PC-9 (cell line): ENCODE measurements at regions not wholly inside any gene's neighbourhood (a gene's known extent, or its start where the extent isn't known, plus 50 kb on each side); places are given as distances from the start of the nearest gene placed in this dataset.

Source experiments
- BruUV-seq: library from RNA; stranded (reverse); fragments of 400-500 nt; replicated peaks from 2 replicates; lab custom pipeline; 2021; lab: Mats Ljungman, UMichigan
- CTCF ChIA-PET: fragments of 300-600 bp; sonication (Branson Sonifier 250); formaldehyde crosslinking; loops from one replicate; lab custom pipeline; 2022; ENCODE audit warnings: antibody characterized with exemption; lab: Charles Lee
- POLR2A ChIA-PET: fragments of 300-600 bp; sonication (Branson Sonifier 250); formaldehyde crosslinking; loops from one replicate; lab custom pipeline; 2022; ENCODE audit warnings: antibody characterized with exemption; ENCODE audit not compliant: unreplicated experiment; lab: Charles Lee
- DNase-seq, 2 experiments: peaks; one replicate each; pipeline versions ENCODE4 v3.0.0 to v3.0.0-alpha.2; 2015 to 2022; ENCODE audit warnings: mixed read lengths in 1 of 2
- H2AFZ ChIP-seq: fragments of 200-600 bp; sonication (generic); 2 replicates; pipeline ENCODE4 v1.8.1; 2017; ENCODE audit warnings: antibody characterized with exemption
- H3F3A ChIP-seq: fragments of 200-600 bp; sonication (generic); 2 replicates; pipeline ENCODE4 v1.8.1; 2017; ENCODE audit warnings: antibody characterized with exemption, mild to moderate bottlenecking, low read depth; ENCODE audit not compliant: insufficient read depth
- H3K27ac ChIP-seq: fragments of 200-600 bp; sonication (generic); 2 replicates; pipeline ENCODE4 v1.6.1; 2016; ENCODE audit warnings: mixed run types
- H3K27me3 ChIP-seq: fragments of 200-600 bp; sonication (generic); 2 replicates; pipeline ENCODE4 v1.6.1; 2016; ENCODE audit warnings: low read depth, mixed run types; ENCODE audit not compliant: insufficient read depth
- H3K36me3 ChIP-seq: fragments of 200-600 bp; sonication (generic); 2 replicates; pipeline ENCODE4 v1.6.1; 2016; ENCODE audit warnings: low read depth, mixed run types
- H3K4me1 ChIP-seq: fragments of 200-600 bp; sonication (generic); replicated peaks from 2 replicates; pipeline ENCODE4 v1.6.1; 2016; ENCODE audit warnings: mixed run types; ENCODE audit not compliant: insufficient read depth
- H3K4me2 ChIP-seq: fragments of 200-600 bp; sonication (generic); 2 replicates; pipeline ENCODE4 v1.6.1; 2017; ENCODE audit warnings: mixed run types
- H3K4me3 ChIP-seq: fragments of 200-600 bp; sonication (generic); 2 replicates; pipeline ENCODE4 v1.6.1; 2016; ENCODE audit warnings: mixed run types
- H3K79me2 ChIP-seq: fragments of 200-600 bp; sonication (generic); 2 replicates; pipeline ENCODE4 v1.6.1; 2017; ENCODE audit warnings: low read depth, mixed run types
- H3K9me2 ChIP-seq: fragments of 200-600 bp; sonication (generic); 2 replicates; pipeline ENCODE4 v1.8.1; 2017; ENCODE audit warnings: mild to moderate bottlenecking; ENCODE audit not compliant: insufficient read depth
- H3K9me3 ChIP-seq: fragments of 200-600 bp; sonication (generic); 2 replicates; pipeline ENCODE4 v1.8.1; 2016; ENCODE audit warnings: low read depth; ENCODE audit not compliant: insufficient read depth
- H4K20me1 ChIP-seq: fragments of 200-600 bp; sonication (generic); 2 replicates; pipeline ENCODE4 v1.8.1; 2017; ENCODE audit not compliant: insufficient read depth
- CTCF ChIP-seq: fragments of 200-600 bp; sonication (generic); conservative IDR thresholded peaks from 2 replicates; pipeline ENCODE4 v1.6.1; 2017; ENCODE audit warnings: mixed run types, antibody characterized with exemption, mild to moderate bottlenecking, moderate library complexity
- EZH2 ChIP-seq: fragments of 200-600 bp; sonication (generic); IDR thresholded peaks from 2 replicates; pipeline ENCODE4 v1.8.0; 2017; ENCODE audit warnings: antibody characterized with exemption, low read depth
- intact Hi-C: fragments of 100-400 bp; cut with micrococcal nuclease; formaldehyde crosslinking; loops from one replicate; pipeline ENCODE4 v1.10.0; 2022; ENCODE audit not compliant: unreplicated experiment

DNA sequence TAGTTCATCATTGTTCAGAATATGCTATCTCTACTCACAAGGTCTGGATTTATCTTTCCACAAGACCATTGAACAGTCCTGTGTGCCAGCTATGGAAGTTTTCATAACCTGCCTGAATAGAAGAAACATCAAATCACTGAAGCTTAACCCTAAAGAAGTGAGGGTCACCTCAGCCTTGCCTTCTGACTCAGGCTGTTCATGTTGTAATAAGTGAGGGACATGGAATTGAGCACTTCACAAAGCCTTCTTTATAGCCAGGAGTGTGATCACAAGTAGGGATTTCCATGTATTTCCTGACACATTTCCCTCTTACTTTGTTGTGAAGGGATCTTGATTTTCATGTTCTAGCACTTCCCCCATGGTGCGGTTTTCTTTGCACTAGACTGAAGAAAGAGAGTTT is 577.5 kb upstream of the WWC1 start:
- H3K79me2 ChIP-seq, result no peaks in the 10 kb centered on the region
- H3K27ac ChIP-seq, result no peak overlapping the region
- no peak for DNase-seq
- no peak overlapping the region for H3K4me2 ChIP-seq
- no peaks in the 10 kb centered on the region for H3K9me3 ChIP-seq
- H3F3A ChIP-seq, result peaks cover 6% of the 10 kb centered on the region; the same call in 1 of the 2 replicates
- no peaks in the 10 kb centered on the region for H3K27me3 ChIP-seq
- ChIA-PET POLR2A (no interaction called here), CTCF (no interaction called here)
- no peak for TF ChIP-seq CTCF
- H3K4me1 ChIP-seq, result peaks cover 16% of the 10 kb centered on the region
- H3K36me3 ChIP-seq, result no peaks in the 10 kb centered on the region
- H3K9me2 ChIP-seq, result no peaks in the 10 kb centered on the region
- BruUV-seq, result no TSS peak
- intact Hi-C loops, result no loop called here
- H3K4me3 ChIP-seq, result no peak overlapping the region
- no peaks in the 10 kb centered on the region for H4K20me1 ChIP-seq
- no peak overlapping the region for H2AFZ ChIP-seq

GRCh38 chr5:167716126-167716775 is 575.2 kb upstream of the WWC1 start:
- Histone ChIP-seq H3K27me3 (no peaks in the 10 kb centered on the region), H4K20me1 (no peaks in the 10 kb centered on the region), H3K27ac (no peak overlapping the region), H3F3A (no peaks in the 10 kb centered on the region), H3K4me2 (no peak overlapping the region), H3K4me1 (peaks cover 2% of the 10 kb centered on the region; the same call in 1 of the 2 replicates), H3K4me3 (no peak overlapping the region), H3K79me2 (no peaks in the 10 kb centered on the region), H2AFZ (no peak overlapping the region), H3K9me2 (no peaks in the 10 kb centered on the region), H3K9me3 (no peaks in the 10 kb centered on the region), H3K36me3 (no peaks in the 10 kb centered on the region)
- intact Hi-C loops, result no loop called here
- CTCF ChIA-PET, result no interaction called here
- BruUV-seq, result no TSS peak
- DNase-seq, result no peak
- TF ChIP-seq EZH2, result no peak
- TF ChIP-seq CTCF, result no peak
- POLR2A ChIA-PET, result no interaction called here

- H3K4me1 ChIP-seq, result 0 out of 2 replicates have a peak, but pooled peaks cover 5% of the 10 kb centered on the region
- H3K4me2 ChIP-seq, result no peak overlapping the region
- intact Hi-C loops, result loop anchor here (5.0 to 10.0 kb wide), 2 partner anchors 133 to 495 kb away; no protein-coding TSS in a partner anchor
- no peaks in the 10 kb centered on the region for H3K9me2 ChIP-seq
- TF ChIP-seq CTCF (no peak), EZH2 (no peak)
- CTCF ChIA-PET, result no interaction called here
- no peaks in the 10 kb centered on the region for H3K9me3 ChIP-seq
- no peaks in the 10 kb centered on the region for H3K36me3 ChIP-seq
- H2AFZ ChIP-seq, result no peak overlapping the region
- no peaks in the 10 kb centered on the region for H3K79me2 ChIP-seq
- no TSS peak for BruUV-seq
- H3K27ac ChIP-seq, result no peak overlapping the region
- POLR2A ChIA-PET, result no interaction called here
- no peaks in the 10 kb centered on the region for H3K27me3 ChIP-seq
- no peaks in the 10 kb centered on the region for H4K20me1 ChIP-seq
- no peak overlapping the region for H3K4me3 ChIP-seq
- no peak for DNase-seq
- H3F3A ChIP-seq, result no peaks in the 10 kb centered on the region
Measured at GRCh38 chr5:167720259-167720658, 571.2 kb upstream of the WWC1 start.
